Spleen (tissue), 11 donors: ENCODE measurements at regions not wholly inside any gene's neighbourhood (a gene's known extent, or its start where the extent isn't known, plus 50 kb on each side); places are given as distances from the start of the nearest gene placed in this dataset.
"Not testable (repeated sequence)": the region's sequence is repeated elsewhere in the genome, so short reads cannot be mapped to it uniquely, and the experiment has no call there.

Experiments
- DNase-seq: peaks from one replicate; pipeline ENCODE4 v3.0.0-alpha.2; 2020
- H3K27ac ChIP-seq, 8 donors: fragments of 200-600 bp; sonication (generic) in 7 of 8; 1 replicate in 4 of 8; 2 replicates in 4 of 8; pipeline versions ENCODE4 v1.5.0 to v1.8.0; 2016 to 2021; ENCODE audit warnings: inconsistent platforms in 4 of 8, mild to moderate bottlenecking in 4 of 8, moderate library complexity in 1 of 8
- H3K27me3 ChIP-seq, 7 donors: fragments of 200-600 bp; sonication (generic) in 6 of 7; replicated peaks in 1 of 7; 1 replicate in 4 of 7; 2 replicates in 3 of 7; pipeline versions ENCODE4 v1.5.0 to v1.8.0; 2016 to 2021; ENCODE audit warnings: inconsistent platforms in 3 of 7, mild to moderate bottlenecking in 1 of 7
- H3K36me3 ChIP-seq, 6 donors: fragments of 200-600 bp; sonication (generic) in 5 of 6; 1 replicate in 4 of 6; 2 replicates in 2 of 6; pipeline versions ENCODE4 v1.5.0 to v1.8.0; 2016 to 2021; ENCODE audit warnings: inconsistent platforms in 2 of 6
- H3K4me1 ChIP-seq, 6 donors: fragments of 200-600 bp; sonication (generic) in 5 of 6; 1 replicate in 3 of 6; 2 replicates in 3 of 6; pipeline versions ENCODE4 v1.5.0 to v1.8.0; 2016 to 2021; ENCODE audit warnings: inconsistent platforms in 3 of 6
- H3K4me3 ChIP-seq, 8 donors: fragments of 200-600 bp; sonication (generic) in 7 of 8; 1 replicate in 4 of 8; 2 replicates in 4 of 8; pipeline versions ENCODE4 v1.5.0 to v1.8.0; 2016 to 2021; ENCODE audit warnings: inconsistent platforms in 4 of 8, mild to moderate bottlenecking in 4 of 8, moderate library complexity in 2 of 8
- H3K9me3 ChIP-seq, 8 donors: fragments of 200-600 bp; sonication (generic) in 7 of 8; 1 replicate in 4 of 8; 2 replicates in 4 of 8; pipeline versions ENCODE4 v1.5.0 to v1.8.0; 2016 to 2021; ENCODE audit warnings: inconsistent platforms in 4 of 8
- WGBS, 5 donors: extraction: QIAGEN DNeasy Blood & Tissue Kit in 3 of 5; methylation state at CpG; one replicate each; pipeline versions ENCODE4 v1.1.5 to v1.1.7; 2013 to 2018; 5-methylcytosine and 5-hydroxymethylcytosine counted together
- intact Hi-C: fragments of 100-400 bp; cut with DNase I; formaldehyde crosslinking; loops from one replicate; pipeline ENCODE4 v1.15.0; 2023; ENCODE audit warnings: low total_unique reads
- TF ChIP-seq, protein P1 (sequence below), 11 experiments: fragments of 200-600 bp in 7 of 11; fragments of 450-650 bp in 4 of 11; sonication (generic) in 4 of 11; IDR thresholded peaks in 8 of 11; conservative IDR thresholded peaks in 3 of 11; 1 replicate in 7 of 11; 2 replicates in 4 of 11; pipeline versions ENCODE4 v1.4.0 to v1.8.0; 2016 to 2021; ENCODE audit warnings: antibody characterized with exemption in 11 of 11, inconsistent platforms in 4 of 11, mild to moderate bottlenecking in 1 of 11
- donor health status: healthy with polysubstance abuse.
- donor health status: DM: no; HTN: no; CAD: no; lungs with moderate emphysema.
- donor health status: DM: no; HTN: no; CAD: no.
- donor health status: Bipolar disorder and iron deficiency.
- donor health status: healthy.
- donor health status: DM: no; HTN: no; CAD: no.
- donor health status: DM: yes; HTN: yes; CAD: no.

DNA sequence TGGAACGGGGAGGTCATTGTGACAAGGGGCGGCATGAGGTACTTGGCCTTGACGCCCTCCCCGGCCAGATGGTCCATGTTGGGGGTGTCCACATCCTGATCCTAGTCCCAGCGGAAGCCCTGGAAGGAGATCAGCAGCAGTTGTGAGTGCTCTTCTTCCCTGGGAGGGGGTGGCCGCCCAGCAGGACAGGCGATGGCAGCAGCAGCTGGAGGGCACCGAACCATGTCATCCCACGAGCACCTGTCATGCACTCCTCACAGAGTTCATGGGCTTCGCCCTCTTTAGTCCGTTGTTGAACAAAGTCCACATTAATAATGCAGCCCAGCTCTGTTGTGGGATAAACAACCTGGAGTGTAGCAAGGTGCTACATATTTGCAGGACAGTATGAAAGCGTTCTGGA lies 130.7 kb downstream of the UNC93B1 start:
- H3K27ac ChIP-seq, H3K4me3 ChIP-seq, intact Hi-C loops, H3K4me1 ChIP-seq, H3K9me3 ChIP-seq, H3K36me3 ChIP-seq, DNase-seq: not testable (repeated sequence)
- WGBS, 5 donors = 77 to 89% (median 82%) methylated on average over 10 to 12 of the region's 12 CpGs
- H3K27me3 ChIP-seq = peaks cover 0 to 28% (median 0%) of the 10 kb centered on the region in 7 donors

DNA sequence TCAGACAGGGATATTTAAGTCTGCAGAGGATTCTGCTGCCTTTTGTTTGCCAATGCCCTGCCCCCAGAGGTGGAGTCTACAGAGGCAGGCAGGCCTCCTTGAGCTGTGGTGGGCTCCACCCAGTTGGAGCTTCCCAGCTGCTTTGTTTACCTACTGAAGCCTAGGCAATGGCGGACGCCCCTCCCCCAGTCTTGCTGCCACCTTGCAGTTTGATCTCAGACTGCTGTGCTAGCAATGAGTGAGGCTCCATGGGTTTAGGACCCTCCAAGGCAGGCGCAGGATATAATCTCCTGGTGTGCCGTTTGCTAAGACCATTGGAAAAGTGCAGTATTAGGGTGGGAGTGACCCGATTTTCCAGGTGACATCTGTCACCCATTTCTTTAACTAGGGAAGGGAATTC lies 132.7 kb downstream of the UNC93B1 start:
- WGBS, 5 donors = 85 to 97% (median 92%) methylated on average over 2 to 5 of the region's 5 CpGs

DNA sequence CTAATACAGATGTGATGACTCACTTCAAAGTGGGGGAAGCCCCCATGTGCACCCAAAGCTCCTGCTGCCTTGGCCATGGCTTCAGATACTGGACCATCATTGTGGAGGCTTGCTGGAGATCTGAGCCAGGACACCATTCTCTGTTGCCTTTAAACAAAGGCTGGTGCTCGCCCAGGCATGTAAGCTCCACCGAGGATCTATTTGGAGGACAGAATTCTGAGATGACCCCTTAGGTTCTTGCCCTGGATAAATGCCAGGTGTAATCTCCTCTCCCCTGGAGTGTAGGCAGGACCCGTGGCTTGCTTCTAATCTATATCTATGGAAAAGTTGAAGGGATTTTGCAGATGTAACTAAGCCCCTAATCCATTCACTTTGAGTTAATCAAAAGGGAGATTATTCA lies 141.0 kb downstream of the UNC93B1 start:
- intact Hi-C loops, H3K36me3 ChIP-seq, H3K4me1 ChIP-seq, H3K27ac ChIP-seq, H3K27me3 ChIP-seq, H3K4me3 ChIP-seq, H3K9me3 ChIP-seq, DNase-seq: not testable (repeated sequence)
- WGBS, 5 donors = 29 to 77% (median 61%) methylated on average over 1 to 3 of the region's 3 CpGs

More for the DNA sequence above, 132.7 kb downstream of the UNC93B1 start:
- H3K4me3 ChIP-seq, H3K9me3 ChIP-seq, H3K4me1 ChIP-seq, intact Hi-C loops, DNase-seq, H3K36me3 ChIP-seq, H3K27ac ChIP-seq: not testable (repeated sequence)
- H3K27me3 ChIP-seq = peaks cover 0 to 20% (median 0%) of the 10 kb centered on the region in 7 donors

DNA sequence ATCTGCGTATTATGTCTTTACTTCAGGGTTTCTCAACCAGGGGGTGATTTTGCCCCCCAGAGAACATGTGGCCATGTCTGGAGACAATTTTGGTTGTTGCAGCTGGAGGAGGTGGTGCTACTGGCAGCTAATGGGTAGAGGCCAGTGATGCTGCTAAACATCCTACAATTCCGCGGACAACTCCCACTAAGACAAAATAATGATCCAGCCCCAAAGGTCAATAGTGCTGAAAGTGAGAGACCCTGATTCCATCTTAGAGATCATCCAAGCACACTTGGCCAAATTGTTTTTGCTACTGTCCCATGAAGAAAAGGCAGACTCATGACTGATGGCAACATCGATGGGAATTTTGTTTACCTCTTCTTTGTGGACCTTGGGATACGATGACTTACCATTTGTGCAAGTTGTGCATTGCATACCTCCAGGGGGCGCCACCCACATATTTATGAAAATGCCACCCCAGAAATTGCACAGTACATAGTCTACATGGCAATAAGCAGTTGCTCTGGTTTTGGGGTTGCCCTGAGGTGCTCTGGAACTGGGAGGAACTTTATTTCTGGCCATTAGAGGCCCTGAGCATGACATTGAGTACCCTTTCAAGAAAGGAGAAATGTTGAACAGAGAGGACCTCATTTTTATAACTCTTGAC lies 144.3 kb downstream of the UNC93B1 start:
- WGBS, 5 donors = 71 to 99% (median 73%) methylated on average over 3 to 4 of the region's 6 CpGs
- TF ChIP-seq, protein P1, sequence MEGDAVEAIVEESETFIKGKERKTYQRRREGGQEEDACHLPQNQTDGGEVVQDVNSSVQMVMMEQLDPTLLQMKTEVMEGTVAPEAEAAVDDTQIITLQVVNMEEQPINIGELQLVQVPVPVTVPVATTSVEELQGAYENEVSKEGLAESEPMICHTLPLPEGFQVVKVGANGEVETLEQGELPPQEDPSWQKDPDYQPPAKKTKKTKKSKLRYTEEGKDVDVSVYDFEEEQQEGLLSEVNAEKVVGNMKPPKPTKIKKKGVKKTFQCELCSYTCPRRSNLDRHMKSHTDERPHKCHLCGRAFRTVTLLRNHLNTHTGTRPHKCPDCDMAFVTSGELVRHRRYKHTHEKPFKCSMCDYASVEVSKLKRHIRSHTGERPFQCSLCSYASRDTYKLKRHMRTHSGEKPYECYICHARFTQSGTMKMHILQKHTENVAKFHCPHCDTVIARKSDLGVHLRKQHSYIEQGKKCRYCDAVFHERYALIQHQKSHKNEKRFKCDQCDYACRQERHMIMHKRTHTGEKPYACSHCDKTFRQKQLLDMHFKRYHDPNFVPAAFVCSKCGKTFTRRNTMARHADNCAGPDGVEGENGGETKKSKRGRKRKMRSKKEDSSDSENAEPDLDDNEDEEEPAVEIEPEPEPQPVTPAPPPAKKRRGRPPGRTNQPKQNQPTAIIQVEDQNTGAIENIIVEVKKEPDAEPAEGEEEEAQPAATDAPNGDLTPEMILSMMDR (IDR thresholded peaks at IDR 0.05 in 8 of 11, conservative IDR thresholded peaks at IDR 0.05 in 3 of 11) = peak in 7 of 11 experiments; percentile 10 to 50 (median 36)
- intact Hi-C loops, H3K4me1 ChIP-seq, DNase-seq, H3K4me3 ChIP-seq, H3K27me3 ChIP-seq, H3K36me3 ChIP-seq, H3K27ac ChIP-seq, H3K9me3 ChIP-seq: not testable (repeated sequence)

DNA sequence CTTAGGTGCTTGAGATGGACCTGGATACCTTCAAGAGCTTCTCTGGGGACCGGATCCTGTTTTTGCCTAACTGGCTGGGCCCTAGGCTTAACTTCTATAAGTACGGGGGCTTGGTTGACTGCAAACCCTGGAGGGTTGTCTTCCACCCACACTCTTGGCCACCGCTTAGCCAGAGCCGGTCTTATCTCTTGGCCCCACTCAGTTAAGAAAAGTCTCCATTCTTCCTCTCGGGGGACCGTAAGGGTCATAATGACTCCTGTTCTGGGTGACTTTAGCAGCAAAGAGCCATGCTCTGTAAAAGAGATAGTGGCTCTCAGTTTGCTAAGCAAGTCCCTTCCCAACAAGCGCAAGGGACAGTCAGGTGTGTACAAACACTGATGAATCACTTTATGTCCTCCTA lies 153.2 kb downstream of the UNC93B1 start:
- H3K4me1 ChIP-seq, H3K27ac ChIP-seq, DNase-seq, H3K27me3 ChIP-seq, H3K4me3 ChIP-seq, H3K9me3 ChIP-seq, H3K36me3 ChIP-seq, intact Hi-C loops: not testable (repeated sequence)
- WGBS, 5 donors = 54 to 72% (median 61%) methylated on average over 7 of the region's 7 CpGs

DNA sequence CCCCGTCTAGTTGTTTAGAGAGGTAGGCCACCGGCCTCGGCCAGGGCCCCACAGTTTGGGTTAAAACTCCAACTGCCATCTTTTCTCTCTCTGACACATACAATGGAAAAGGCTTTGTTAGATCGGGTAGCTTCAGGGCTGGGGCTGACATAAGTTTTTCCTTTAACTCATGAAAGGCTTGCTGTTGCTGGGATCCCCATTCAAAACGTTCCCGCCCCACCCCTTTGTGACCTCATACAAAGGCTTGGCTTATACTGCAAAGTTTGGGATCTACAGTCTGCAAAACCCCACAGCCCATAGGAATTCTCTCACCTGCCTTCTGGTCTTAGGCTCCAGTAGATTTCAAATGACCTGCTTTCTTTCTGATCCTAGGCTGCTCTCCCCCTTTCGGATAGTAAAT lies 154.1 kb downstream of the UNC93B1 start:
- H3K27me3 ChIP-seq, H3K4me3 ChIP-seq, H3K27ac ChIP-seq, H3K4me1 ChIP-seq, H3K36me3 ChIP-seq, DNase-seq, intact Hi-C loops, H3K9me3 ChIP-seq: not testable (repeated sequence)
- 77 to 89% (median 84%) methylated on average over 5 to 7 of the region's 7 CpGs for WGBS, 5 donors
